HUES48 (cell line): ENCODE measurements at regions not wholly inside any gene's neighbourhood (a gene's known extent, or its start where the extent isn't known, plus 50 kb on each side); places are given as distances from the start of the nearest gene placed in this dataset.

ENCODE experiments used
- H3K27ac ChIP-seq: one replicate; pipeline ENCODE4 v1.7.0; 2013; ENCODE audit warnings: low read depth, low read length, inconsistent platforms
- H3K27me3 ChIP-seq: 2 replicates; pipeline ENCODE4 v1.6.1; 2013; ENCODE audit warnings: mild to moderate bottlenecking, low read length; ENCODE audit not compliant: control insufficient read depth, insufficient read depth
- H3K36me3 ChIP-seq: 2 replicates; pipeline ENCODE4 v1.6.1; 2013; ENCODE audit warnings: low read length; ENCODE audit not compliant: control insufficient read depth, insufficient read depth
- H3K4me1 ChIP-seq: 2 replicates; pipeline ENCODE4 v1.6.1; 2013; ENCODE audit warnings: mild to moderate bottlenecking, low read length; ENCODE audit not compliant: control insufficient read depth, insufficient read depth
- H3K4me3 ChIP-seq: 2 replicates; pipeline ENCODE4 v1.5.1; 2013; ENCODE audit warnings: mild to moderate bottlenecking, low read depth, low read length
- H3K9ac ChIP-seq: 2 replicates; pipeline ENCODE4 v1.6.1; 2013; ENCODE audit warnings: mild to moderate bottlenecking, low read depth, low read length, moderate library complexity
- H3K9me3 ChIP-seq: 2 replicates; pipeline ENCODE4 v1.6.1; 2013; ENCODE audit warnings: low read length; ENCODE audit not compliant: control insufficient read depth, insufficient read depth

DNA sequence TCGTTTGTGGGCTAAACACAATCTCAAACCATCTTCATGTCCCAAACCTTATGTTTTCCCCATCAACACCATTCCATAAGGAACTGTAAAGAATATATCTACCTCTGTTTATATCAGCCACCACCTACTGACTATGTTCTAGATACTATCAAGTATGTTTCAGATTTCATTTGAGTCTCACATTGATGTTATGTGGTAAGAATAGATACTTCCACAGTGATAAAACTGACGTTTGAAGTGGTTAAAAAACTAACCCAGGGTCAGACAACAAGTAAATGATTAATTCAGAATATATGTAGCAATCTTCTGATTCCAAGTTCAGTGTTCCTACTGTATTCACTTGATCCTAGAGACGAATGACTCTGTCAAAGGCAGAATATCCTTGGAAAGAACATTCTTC is 156.8 kb upstream of the RASGEF1B start:
- H3K27me3 ChIP-seq, result no peaks in the 10 kb centered on the region
- H3K4me1 ChIP-seq, result peaks cover 14% of the 10 kb centered on the region
- H3K9ac ChIP-seq, result no peak overlapping the region
- H3K27ac ChIP-seq, result no peak overlapping the region
- no peaks in the 10 kb centered on the region for H3K9me3 ChIP-seq
- no peaks in the 10 kb centered on the region for H3K36me3 ChIP-seq
- no peak overlapping the region for H3K4me3 ChIP-seq

DNA sequence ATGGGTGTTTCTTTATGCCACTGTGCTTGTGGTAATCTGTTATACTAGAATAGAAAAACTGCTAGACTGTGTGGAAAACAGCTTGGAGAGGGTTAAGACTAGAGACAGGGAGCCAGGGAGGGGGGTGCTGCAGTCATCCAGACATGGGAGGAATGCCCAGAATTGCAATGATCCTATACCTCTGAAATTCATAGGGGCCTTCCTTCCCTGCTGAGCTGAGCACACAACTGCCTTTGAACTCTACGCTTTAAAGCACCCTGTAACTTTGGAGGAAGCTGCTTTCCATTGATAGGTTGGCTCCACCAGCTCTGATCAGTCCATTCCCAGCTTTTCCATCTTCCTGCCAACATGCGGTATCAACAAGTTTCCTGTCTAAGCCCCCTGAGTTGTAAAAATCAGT is 155.9 kb upstream of the RASGEF1B start:
- no peak overlapping the region for H3K9ac ChIP-seq
- H3K27me3 ChIP-seq, result no peaks in the 10 kb centered on the region
- H3K4me1 ChIP-seq, result peaks cover 14% of the 10 kb centered on the region
- no peak overlapping the region for H3K27ac ChIP-seq
- H3K9me3 ChIP-seq, result no peaks in the 10 kb centered on the region
- H3K36me3 ChIP-seq, result no peaks in the 10 kb centered on the region
- H3K4me3 ChIP-seq, result no peak overlapping the region

GRCh38 chr4:81626851-81627250 is 155.1 kb upstream of the RASGEF1B start:
- Histone ChIP-seq H3K4me3 (no peak overlapping the region), H3K27me3 (no peaks in the 10 kb centered on the region), H3K9ac (no peak overlapping the region), H3K4me1 (peaks cover 14% of the 10 kb centered on the region), H3K36me3 (no peaks in the 10 kb centered on the region), H3K27ac (no peak overlapping the region), H3K9me3 (no peaks in the 10 kb centered on the region)

DNA sequence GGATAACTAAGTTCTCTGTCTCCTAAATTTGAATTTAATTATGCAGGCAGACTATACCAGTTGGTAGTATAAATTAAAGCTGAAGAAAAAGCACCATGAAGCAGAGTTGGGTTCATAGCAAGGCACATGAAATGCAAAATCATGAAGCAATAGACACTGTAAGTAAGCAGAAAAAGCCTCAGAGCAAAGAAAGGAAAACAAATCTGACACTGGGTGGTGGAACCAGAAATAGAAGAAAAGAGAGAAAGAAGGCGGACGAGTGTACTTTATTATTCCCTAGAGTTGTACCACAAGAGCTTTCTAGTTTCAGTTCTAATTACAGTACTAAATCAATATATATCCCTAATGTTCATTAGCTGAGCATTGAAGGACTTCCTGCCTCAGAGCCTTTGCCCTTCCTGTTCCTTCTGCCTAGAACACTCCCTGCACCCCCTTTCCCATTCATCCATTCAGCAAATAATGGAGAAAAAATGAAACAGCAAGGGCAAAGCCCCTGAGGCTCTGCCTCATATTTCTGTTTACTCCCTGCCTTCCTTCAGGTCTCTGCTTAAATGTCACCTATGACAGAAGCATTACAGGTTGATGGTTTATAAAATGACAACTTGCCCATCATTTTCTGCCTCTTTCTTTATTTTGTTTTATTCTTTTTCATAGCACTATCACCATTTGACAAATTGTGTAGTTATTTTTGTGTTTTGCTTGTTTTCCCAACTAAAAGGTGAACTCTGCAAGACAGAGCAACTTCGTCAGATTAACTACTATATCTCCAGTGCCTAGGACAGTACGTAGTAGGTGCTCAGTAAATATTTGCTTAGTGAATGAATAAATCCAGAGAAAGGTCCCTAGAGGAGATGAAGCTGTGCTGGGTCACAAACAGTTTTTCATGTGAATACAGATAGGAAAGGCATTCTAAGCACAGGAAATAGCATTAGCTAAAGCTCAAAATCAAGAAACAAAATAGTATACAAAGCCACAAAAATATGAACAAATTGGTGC is 154.0 kb upstream of the RASGEF1B start:
- H3K9me3 ChIP-seq, result no peaks in the 10 kb centered on the region
- H3K4me1 ChIP-seq, result peaks cover 9% of the 10 kb centered on the region
- H3K27ac ChIP-seq, result no peak overlapping the region
- H3K36me3 ChIP-seq, result no peaks in the 10 kb centered on the region
- no peaks in the 10 kb centered on the region for H3K27me3 ChIP-seq
- no peak overlapping the region for H3K9ac ChIP-seq
- H3K4me3 ChIP-seq, result no peak overlapping the region

GRCh38 chr4:81623434-81623833 is 151.7 kb upstream of the RASGEF1B start:
- no peaks in the 10 kb centered on the region for H3K9me3 ChIP-seq
- H3K36me3 ChIP-seq, result no peaks in the 10 kb centered on the region
- H3K4me1 ChIP-seq, result peaks cover 9% of the 10 kb centered on the region
- no peak overlapping the region for H3K9ac ChIP-seq
- no peak overlapping the region for H3K27ac ChIP-seq
- no peak overlapping the region for H3K4me3 ChIP-seq
- no peaks in the 10 kb centered on the region for H3K27me3 ChIP-seq

DNA sequence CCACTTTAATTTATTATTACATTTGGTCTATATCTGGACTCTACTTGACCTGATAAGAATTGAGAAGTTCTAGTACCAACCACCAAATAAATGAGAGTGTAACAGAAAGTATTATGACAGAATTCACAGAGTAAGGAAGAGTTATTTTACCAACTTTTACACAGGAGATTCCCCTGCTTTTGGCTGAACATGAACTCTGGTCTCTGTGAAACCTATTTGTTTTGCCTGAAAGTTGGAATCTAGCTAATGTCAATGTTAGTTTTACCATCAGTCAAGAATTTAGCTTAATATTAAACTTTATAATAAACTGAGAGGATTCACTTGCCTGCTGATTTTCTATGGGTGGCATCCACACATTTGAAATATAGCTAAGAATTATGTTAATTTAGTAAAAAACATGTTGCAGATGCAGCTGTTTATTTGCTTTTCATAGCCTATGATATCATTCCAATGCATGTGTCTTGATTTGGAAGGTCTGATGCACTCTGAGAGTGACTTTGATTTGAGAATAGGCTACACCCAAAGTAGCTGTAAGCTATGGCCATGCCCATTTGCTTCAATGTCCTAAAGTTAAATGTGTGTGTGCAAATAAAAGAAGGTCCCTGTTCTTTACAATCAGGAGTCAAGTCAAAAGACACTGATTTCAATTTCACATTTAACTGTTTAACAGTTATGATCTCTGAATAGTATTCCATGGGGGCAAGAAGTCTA is 150.9 kb upstream of the RASGEF1B start:
- Histone ChIP-seq H3K36me3 (no peaks in the 10 kb centered on the region), H3K9ac (no peak overlapping the region), H3K4me1 (peaks cover 3% of the 10 kb centered on the region; the same call in 1 of the 2 replicates), H3K27ac (no peak overlapping the region), H3K4me3 (no peak overlapping the region), H3K9me3 (no peaks in the 10 kb centered on the region), H3K27me3 (no peaks in the 10 kb centered on the region)

- Histone ChIP-seq H3K4me1 (no peaks in the 10 kb centered on the region), H3K4me3 (no peak overlapping the region), H3K9me3 (no peaks in the 10 kb centered on the region), H3K27ac (no peak overlapping the region), H3K27me3 (no peaks in the 10 kb centered on the region), H3K36me3 (no peaks in the 10 kb centered on the region), H3K9ac (no peak overlapping the region)
These were observed 150.3 kb upstream of the RASGEF1B start for GRCh38 chr4:81622028-81622427.

GRCh38 chr4:81621490-81621889 is 149.8 kb upstream of the RASGEF1B start:
- Histone ChIP-seq H3K27ac (no peak overlapping the region), H3K4me1 (no peaks in the 10 kb centered on the region)

GRCh38 chr4:81620442-81620841 is 148.7 kb upstream of the RASGEF1B start:
- Histone ChIP-seq H3K36me3 (no peaks in the 10 kb centered on the region), H3K9me3 (no peaks in the 10 kb centered on the region), H3K27ac (no peak overlapping the region), H3K4me1 (no peaks in the 10 kb centered on the region), H3K4me3 (no peak overlapping the region), H3K27me3 (no peaks in the 10 kb centered on the region), H3K9ac (no peak overlapping the region)

More at GRCh38 chr4:81621490-81621889, 149.8 kb upstream of the RASGEF1B start:
- Histone ChIP-seq H3K9me3 (no peaks in the 10 kb centered on the region), H3K9ac (no peak overlapping the region), H3K4me3 (no peak overlapping the region), H3K27me3 (no peaks in the 10 kb centered on the region), H3K36me3 (no peaks in the 10 kb centered on the region)

GRCh38 chr4:81617545-81617944 is 145.8 kb upstream of the RASGEF1B start:
- H3K27me3 ChIP-seq, result no peaks in the 10 kb centered on the region
- no peak overlapping the region for H3K9ac ChIP-seq
- H3K36me3 ChIP-seq, result no peaks in the 10 kb centered on the region
- no peak overlapping the region for H3K4me3 ChIP-seq
- no peaks in the 10 kb centered on the region for H3K4me1 ChIP-seq
- no peaks in the 10 kb centered on the region for H3K9me3 ChIP-seq
- no peak overlapping the region for H3K27ac ChIP-seq

GRCh38 chr4:81611221-81611620 is 139.5 kb upstream of the RASGEF1B start:
- Histone ChIP-seq H3K4me1 (peaks cover 4% of the 10 kb centered on the region; the same call in 1 of the 2 replicates), H3K36me3 (no peaks in the 10 kb centered on the region), H3K9ac (no peak overlapping the region), H3K27me3 (no peaks in the 10 kb centered on the region), H3K27ac (no peak overlapping the region), H3K4me3 (no peak overlapping the region), H3K9me3 (no peaks in the 10 kb centered on the region)
